ENCODE measurements at regions not wholly inside any gene's neighbourhood (a gene's known extent, or its start where the extent isn't known, plus 50 kb on each side); places are given as distances from the start of the nearest gene placed in this dataset.

- no peaks in the 10 kb centered on the region for H3K4me1 ChIP-seq (ENCODE audit: control insufficient read depth, insufficient read depth, low read length)
- H3K9ac ChIP-seq (ENCODE audit: low read depth, low read length), result no peak overlapping the region
- no peaks in the 10 kb centered on the region for H3K9me3 ChIP-seq (replicated peaks; ENCODE audit: low read length)
- H3K4me2 ChIP-seq (ENCODE audit: low read length), result no peak overlapping the region
- H3K27me3 ChIP-seq (ENCODE audit: control insufficient read depth, insufficient read depth, low read length), result no peaks in the 10 kb centered on the region
- no peak overlapping the region for H3K4me3 ChIP-seq (ENCODE audit: low read length)
- H3K36me3 ChIP-seq (ENCODE audit: insufficient read depth, low read length), result no peaks in the 10 kb centered on the region
Observed at GRCh38 chr4:175559126-175559525, 252.9 kb downstream of the GPM6A start.

DNA sequence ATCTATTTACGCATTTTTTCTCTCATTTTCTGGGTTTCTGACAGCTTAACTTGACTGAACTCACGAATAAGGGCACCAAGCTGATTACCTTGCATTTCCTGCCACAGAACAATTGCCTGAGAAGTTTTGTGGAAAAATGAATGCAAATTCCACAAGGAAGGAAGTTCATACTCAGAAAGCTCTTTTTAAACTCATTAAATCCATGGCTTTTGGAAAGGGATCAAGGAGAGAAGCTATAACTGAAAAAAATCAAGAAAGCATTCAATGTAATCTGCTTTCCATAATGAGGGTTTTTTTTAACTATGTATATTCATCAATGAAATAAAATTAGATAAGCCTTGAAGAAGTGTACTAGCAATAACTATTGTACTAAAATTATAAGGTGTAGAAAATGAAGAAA lies 252.5 kb downstream of the GPM6A start:
- Histone ChIP-seq H3K4me3 (ENCODE audit: low read length) (no peak overlapping the region), H3K27me3 (ENCODE audit: control insufficient read depth, insufficient read depth, low read length) (no peaks in the 10 kb centered on the region), H3K4me1 (ENCODE audit: control insufficient read depth, insufficient read depth, low read length) (no peaks in the 10 kb centered on the region), H3K9me3 (replicated peaks; ENCODE audit: low read length) (no peaks in the 10 kb centered on the region), H3K4me2 (ENCODE audit: low read length) (no peak overlapping the region), H3K36me3 (ENCODE audit: insufficient read depth, low read length) (no peaks in the 10 kb centered on the region), H3K9ac (ENCODE audit: low read depth, low read length) (no peak overlapping the region)

GRCh38 chr4:175560604-175561003 lies 251.5 kb downstream of the GPM6A start:
- no peak overlapping the region for H3K9ac ChIP-seq (ENCODE audit: low read depth, low read length)
- H3K9me3 ChIP-seq (replicated peaks; ENCODE audit: low read length), result no peaks in the 10 kb centered on the region
- H3K27me3 ChIP-seq (ENCODE audit: control insufficient read depth, insufficient read depth, low read length), result no peaks in the 10 kb centered on the region
- H3K4me2 ChIP-seq (ENCODE audit: low read length), result no peak overlapping the region
- no peaks in the 10 kb centered on the region for H3K4me1 ChIP-seq (ENCODE audit: control insufficient read depth, insufficient read depth, low read length)
- no peaks in the 10 kb centered on the region for H3K36me3 ChIP-seq (ENCODE audit: insufficient read depth, low read length)
- H3K4me3 ChIP-seq (ENCODE audit: low read length), result no peak overlapping the region

GRCh38 chr4:175561696-175562095 lies 250.4 kb downstream of the GPM6A start:
- H3K4me1 ChIP-seq (ENCODE audit: control insufficient read depth, insufficient read depth, low read length), result no peaks in the 10 kb centered on the region
- H3K9me3 ChIP-seq (replicated peaks; ENCODE audit: low read length), result no peaks in the 10 kb centered on the region
- H3K36me3 ChIP-seq (ENCODE audit: insufficient read depth, low read length), result no peaks in the 10 kb centered on the region
- no peak overlapping the region for H3K4me2 ChIP-seq (ENCODE audit: low read length)
- no peak overlapping the region for H3K4me3 ChIP-seq (ENCODE audit: low read length)
- no peaks in the 10 kb centered on the region for H3K27me3 ChIP-seq (ENCODE audit: control insufficient read depth, insufficient read depth, low read length)
- H3K9ac ChIP-seq (ENCODE audit: low read depth, low read length), result no peak overlapping the region

GRCh38 chr4:175562111-175562510 lies 250.0 kb downstream of the GPM6A start:
- no peak overlapping the region for H3K9ac ChIP-seq (ENCODE audit: low read depth, low read length)
- no peaks in the 10 kb centered on the region for H3K27me3 ChIP-seq (ENCODE audit: control insufficient read depth, insufficient read depth, low read length)
- H3K4me1 ChIP-seq (ENCODE audit: control insufficient read depth, insufficient read depth, low read length), result no peaks in the 10 kb centered on the region
- no peaks in the 10 kb centered on the region for H3K36me3 ChIP-seq (ENCODE audit: insufficient read depth, low read length)
- no peak overlapping the region for H3K4me2 ChIP-seq (ENCODE audit: low read length)
- H3K9me3 ChIP-seq (replicated peaks; ENCODE audit: low read length), result no peaks in the 10 kb centered on the region
- H3K4me3 ChIP-seq (ENCODE audit: low read length), result no peak overlapping the region

- Histone ChIP-seq H3K27me3 (ENCODE audit: control insufficient read depth, insufficient read depth, low read length) (no peaks in the 10 kb centered on the region), H3K9me3 (replicated peaks; ENCODE audit: low read length) (no peaks in the 10 kb centered on the region), H3K36me3 (ENCODE audit: insufficient read depth, low read length) (no peaks in the 10 kb centered on the region), H3K4me3 (ENCODE audit: low read length) (no peak overlapping the region), H3K9ac (ENCODE audit: low read depth, low read length) (no peak overlapping the region), H3K4me1 (ENCODE audit: control insufficient read depth, insufficient read depth, low read length) (no peaks in the 10 kb centered on the region), H3K4me2 (ENCODE audit: low read length) (no peak overlapping the region)
Observed at GRCh38 chr4:175562542-175562941, 249.5 kb downstream of the GPM6A start.

All from skeletal muscle satellite cell (primary cell).